ENCODE measurements at regions not wholly inside any gene's neighbourhood (a gene's known extent, or its start where the extent isn't known, plus 50 kb on each side); places are given as distances from the start of the nearest gene placed in this dataset.

GRCh38 chr1:116321766-116322175 lies 51.3 kb upstream of the ATP1A1 start (continued):
- TF ChIP-seq HNF1A (IDR thresholded peaks at IDR 0.05; ENCODE audit: low read depth) = no peak
- TF ChIP-seq HNF1A (CRISPR knock-in tag; IDR thresholded peaks at IDR 0.05; ENCODE audit: borderline replicate concordance) = peak; percentile 34; the same call in 1 of the 2 replicates
- no peak for TF ChIP-seq ZNF788 (CRISPR knock-in tag; IDR thresholded peaks at IDR 0.05; ENCODE audit: borderline replicate concordance)
- TF ChIP-seq FOXA3 (CRISPR knock-in tag; IDR thresholded peaks at IDR 0.05) = peak; percentile 54
- TF ChIP-seq SOX13 (IDR thresholded peaks at IDR 0.05) = no peak
- peak in 1 of 2 experiments; percentile 40; a peak in 1 of 4 replicates for TF ChIP-seq SOX13 (CRISPR knock-in tag; conservative IDR thresholded peaks at IDR 0.05 in 1 of 2, IDR thresholded peaks at IDR 0.05 in 1 of 2)
- 0 out of 2 replicates have a peak, but pooled peaks have one; percentile 39 for TF ChIP-seq ARNTL (CRISPR knock-in tag; IDR thresholded peaks at IDR 0.05)
- peak; percentile 91 for TF ChIP-seq SALL1 (CRISPR knock-in tag; IDR thresholded peaks at IDR 0.05)
- no peak for TF ChIP-seq ATF7-NPFF (CRISPR knock-in tag; IDR thresholded peaks at IDR 0.05; ENCODE audit: low read depth)
- 0 out of 2 replicates have a peak, but pooled peaks have one; percentile 31 for TF ChIP-seq HOXA3 (CRISPR knock-in tag; IDR thresholded peaks at IDR 0.05)
- TF ChIP-seq HMG20B (CRISPR knock-in tag; conservative IDR thresholded peaks at IDR 0.05) = peak; percentile 46; the same call in 1 of the 2 replicates
- peak; percentile 73; the same call in 1 of the 2 replicates for TF ChIP-seq ZNF292 (CRISPR knock-in tag; IDR thresholded peaks at IDR 0.05; ENCODE audit: borderline replicate concordance, low read depth)
- TF ChIP-seq ZNF7 (CRISPR knock-in tag; IDR thresholded peaks at IDR 0.05) = no peak
- TF ChIP-seq ARID5B (CRISPR knock-in tag; IDR thresholded peaks at IDR 0.05) = peak; percentile 74
- peak; percentile 72 for TF ChIP-seq PAXIP1 (CRISPR knock-in tag; conservative IDR thresholded peaks at IDR 0.05)
- TF ChIP-seq HIC2 (CRISPR knock-in tag; IDR thresholded peaks at IDR 0.05; ENCODE audit: low read depth) = no peak
- 0 out of 2 replicates have a peak, but pooled peaks have one; percentile 27 for TF ChIP-seq ZNF317 (CRISPR knock-in tag; IDR thresholded peaks at IDR 0.05)
